Hepatocyte (in vitro differentiated cells): ENCODE measurements at regions not wholly inside any gene's neighbourhood (a gene's known extent, or its start where the extent isn't known, plus 50 kb on each side); places are given as distances from the start of the nearest gene placed in this dataset.

Source experiments
- CTCF ChIP-seq: fragments of 200-600 bp; sonication (generic); IDR thresholded peaks from 2 replicates; pipeline ENCODE4 v1.5.1; 2016; ENCODE audit warnings: antibody characterized with exemption, mild to moderate bottlenecking; ENCODE audit not compliant: poor library complexity
- EZH2phosphoT487 ChIP-seq: fragments of 200-600 bp; sonication (generic); IDR thresholded peaks from one replicate; pipeline ENCODE4 v1.6.1; 2018; ENCODE audit warnings: antibody characterized with exemption, mild to moderate bottlenecking, low read depth, moderate library complexity; ENCODE audit not compliant: unreplicated experiment, severe bottlenecking

DNA sequence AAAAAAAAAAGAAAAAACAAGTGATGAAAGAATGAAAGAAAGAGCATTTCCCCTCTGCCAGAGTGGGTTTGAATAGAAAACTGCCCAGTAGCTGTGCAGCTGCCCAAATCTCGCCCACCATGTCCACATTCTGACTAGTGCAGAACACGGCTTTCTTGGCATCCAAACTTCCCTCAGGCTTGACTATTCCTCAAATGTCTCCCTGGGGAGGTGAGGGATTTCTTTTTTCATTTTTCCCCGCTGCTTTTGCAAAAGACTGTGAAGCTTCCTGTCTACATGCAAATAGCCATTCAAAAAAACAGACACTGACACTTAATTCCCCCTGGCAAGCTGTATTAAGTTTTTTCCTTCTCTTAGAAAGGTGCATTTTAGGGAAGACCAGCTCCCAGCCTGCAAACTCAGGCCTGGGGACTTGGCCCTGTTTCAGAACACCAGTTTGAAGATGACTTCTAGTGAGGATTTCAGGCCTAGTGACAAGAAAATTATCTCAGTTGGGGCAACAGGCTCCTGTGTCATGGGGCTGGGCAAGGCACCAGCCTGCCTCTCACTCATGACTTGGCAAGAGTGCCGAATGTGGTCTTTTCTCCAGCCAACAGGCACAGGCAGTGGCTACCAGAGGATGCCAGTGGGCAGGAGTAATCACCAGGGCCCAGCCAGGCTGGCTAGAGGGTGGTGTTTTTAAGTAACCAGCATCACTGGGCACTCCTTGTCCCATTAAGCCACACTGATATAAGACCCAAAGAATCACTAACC is 178.1 kb upstream of the NFIA start:
- TF ChIP-seq CTCF = no peak
- TF ChIP-seq EZH2phosphoT487 = no peak
